Stimulated activated CD8-positive, alpha-beta memory T cell treated with anti-CD3 and anti-CD28 coated beads, Interleukin-15, amount 100 ng/mL, for 4 hours (primary cell): ENCODE measurements at regions not wholly inside any gene's neighbourhood (a gene's known extent, or its start where the extent isn't known, plus 50 kb on each side); places are given as distances from the start of the nearest gene placed in this dataset.
"Not testable (repeated sequence)": the region's sequence is repeated elsewhere in the genome, so short reads cannot be mapped to it uniquely, and the experiment has no call there.

ENCODE experiments used
- DNase-seq, 2 donors: peaks; one replicate each; pipeline ENCODE4 v3.0.0-alpha.2; 2020; ENCODE audit warnings: low read depth in 2 of 2

DNA sequence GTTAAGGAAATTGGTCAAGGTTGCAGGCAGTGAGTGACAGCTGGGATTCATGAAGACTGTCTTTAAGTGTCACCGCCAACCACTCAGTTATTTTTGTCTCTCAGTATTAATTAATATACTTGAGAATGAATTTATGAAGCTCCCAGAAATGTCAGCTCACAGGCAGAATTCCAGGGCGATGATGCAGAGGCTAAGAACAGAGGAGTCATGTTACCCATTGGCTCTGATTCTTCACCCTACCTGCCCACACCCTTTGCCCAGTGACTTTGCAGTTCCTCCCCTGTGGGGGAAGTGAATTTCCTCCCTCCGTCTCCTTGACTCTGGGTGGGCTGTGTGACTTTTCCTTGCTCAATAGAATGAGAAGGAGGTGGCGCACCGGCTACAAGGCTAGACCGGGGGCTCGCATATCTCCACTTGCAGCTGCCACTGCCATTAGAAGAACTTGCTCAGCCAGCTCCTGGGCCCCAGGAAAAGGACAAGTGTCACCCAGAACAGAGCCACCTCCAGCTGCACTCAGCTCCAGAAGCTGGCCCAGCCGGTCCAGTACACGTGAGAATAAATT is 157.1 kb upstream of the PRKCQ start:
- DNase-seq: no peak

DNA sequence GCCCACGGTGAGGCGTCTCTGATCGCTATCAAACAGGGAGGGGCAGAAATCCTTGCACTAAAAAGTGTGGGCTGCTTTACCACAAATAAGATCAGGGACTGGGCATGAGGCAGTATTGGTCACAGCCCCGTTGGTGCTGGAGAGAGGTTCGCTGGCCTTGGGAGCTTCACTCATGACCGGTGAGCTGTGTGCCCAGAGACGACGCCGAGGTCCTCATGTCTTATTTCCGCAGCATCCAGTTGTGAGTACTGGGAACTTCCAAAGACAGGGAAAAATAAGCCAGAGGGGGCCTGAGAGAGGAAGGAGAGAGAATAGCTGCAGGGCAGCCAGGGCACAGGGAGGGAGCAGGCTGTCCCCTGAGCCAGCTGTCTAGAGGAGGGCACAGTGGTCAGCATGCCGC is 154.2 kb upstream of the PRKCQ start:
- DNase-seq: no peak

GRCh38 chr10:6729861-6730344 is 149.8 kb upstream of the PRKCQ start:
- no peak for DNase-seq

GRCh38 chr10:6729071-6729774 is 149.1 kb upstream of the PRKCQ start:
- no peak for DNase-seq

DNA sequence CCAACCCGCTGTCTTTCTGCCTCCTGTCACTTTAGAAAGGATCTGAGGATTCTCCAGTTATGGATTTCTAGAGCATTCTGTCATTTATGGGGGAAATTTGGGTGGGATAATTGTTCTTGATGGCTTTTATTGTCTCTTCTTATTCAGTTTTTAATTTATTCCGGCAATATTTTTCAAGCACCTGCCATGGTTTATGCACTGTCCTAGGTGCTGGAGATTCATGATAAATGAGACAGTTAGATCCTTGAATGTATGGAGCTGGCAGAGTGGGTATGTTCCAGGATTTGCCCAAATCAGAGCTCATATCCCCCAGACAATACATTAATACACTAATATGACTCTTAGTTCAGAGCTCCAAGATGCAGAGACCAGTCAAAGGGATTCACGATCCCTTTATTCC is 146.8 kb upstream of the PRKCQ start:
- no peak for DNase-seq

GRCh38 chr10:6722616-6723004 is 142.5 kb upstream of the PRKCQ start:
- no peak for DNase-seq

DNA sequence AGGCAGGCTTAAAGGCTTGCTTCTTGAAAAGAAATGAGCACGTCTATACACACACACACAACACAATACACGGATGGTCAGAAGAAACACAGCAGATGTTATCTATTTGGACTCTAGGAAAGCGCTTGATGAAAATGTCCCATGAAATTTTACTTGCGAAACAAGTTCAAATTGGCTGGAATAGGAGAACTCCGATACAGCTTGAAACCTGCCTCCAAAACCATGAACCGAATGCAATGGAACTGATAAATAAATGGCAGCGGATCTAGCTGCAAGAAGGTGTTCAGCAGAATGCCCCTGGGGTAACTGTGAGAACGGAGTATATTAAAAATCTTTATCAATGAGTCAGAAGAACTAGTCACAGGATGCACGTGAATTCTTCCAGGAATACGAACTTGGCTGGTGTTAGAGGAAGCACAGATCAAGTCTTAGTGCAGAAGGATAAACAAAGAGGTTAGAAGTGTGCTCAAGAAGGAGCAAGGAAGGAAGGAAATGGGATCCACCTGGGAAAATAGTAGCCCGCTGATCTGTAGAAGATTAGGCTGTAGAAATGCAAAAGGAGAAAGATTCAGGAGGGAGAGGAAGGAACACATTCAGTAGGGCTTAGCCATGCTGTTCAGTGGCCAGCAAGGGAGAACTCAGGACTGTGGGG is 142.0 kb upstream of the PRKCQ start:
- no peak for DNase-seq

GRCh38 chr10:6721480-6721879 is 141.4 kb upstream of the PRKCQ start:
- DNase-seq: no peak

DNA sequence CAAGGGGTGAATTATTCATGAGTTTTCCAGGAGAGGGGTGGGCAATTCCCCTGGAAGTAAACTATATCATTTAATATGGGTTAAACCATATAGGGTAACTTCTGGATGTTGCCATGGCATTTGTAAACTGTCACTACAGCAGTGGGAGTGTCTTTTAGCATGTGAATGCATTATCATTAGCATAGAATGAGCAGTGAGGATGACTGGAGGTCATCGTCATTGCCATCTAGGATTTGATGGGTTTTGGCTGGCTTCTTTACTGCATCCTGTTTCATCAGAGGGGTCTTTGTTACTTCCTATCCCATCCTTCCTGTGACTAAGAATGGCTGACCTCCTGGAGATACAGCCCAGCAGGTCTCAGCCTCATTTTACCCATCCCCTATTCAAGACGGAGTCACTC is 139.5 kb upstream of the PRKCQ start:
- no peak for DNase-seq

DNA sequence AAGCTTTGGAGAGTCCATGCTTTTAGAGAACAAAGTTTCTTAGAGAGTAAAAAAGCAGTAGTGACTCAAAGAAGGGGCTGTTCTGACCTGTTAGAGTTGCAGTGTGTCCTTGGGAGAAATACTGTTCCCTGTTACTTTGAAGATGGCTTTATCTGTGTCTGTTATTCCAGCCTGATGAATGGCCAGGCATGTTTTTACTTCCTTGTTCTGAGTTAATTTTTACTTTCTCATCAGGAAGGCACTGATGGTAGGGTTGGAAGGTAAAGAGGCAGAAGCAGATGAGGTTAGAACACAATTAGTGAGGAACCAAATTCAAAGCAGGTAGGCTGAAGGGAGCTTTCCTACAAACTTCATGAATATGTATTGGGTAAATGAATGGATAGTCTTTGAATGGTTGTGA is 138.5 kb upstream of the PRKCQ start:
- DNase-seq: no peak

- no peak for DNase-seq
Observed at GRCh38 chr10:6716516-6716915, 136.4 kb upstream of the PRKCQ start.

DNA sequence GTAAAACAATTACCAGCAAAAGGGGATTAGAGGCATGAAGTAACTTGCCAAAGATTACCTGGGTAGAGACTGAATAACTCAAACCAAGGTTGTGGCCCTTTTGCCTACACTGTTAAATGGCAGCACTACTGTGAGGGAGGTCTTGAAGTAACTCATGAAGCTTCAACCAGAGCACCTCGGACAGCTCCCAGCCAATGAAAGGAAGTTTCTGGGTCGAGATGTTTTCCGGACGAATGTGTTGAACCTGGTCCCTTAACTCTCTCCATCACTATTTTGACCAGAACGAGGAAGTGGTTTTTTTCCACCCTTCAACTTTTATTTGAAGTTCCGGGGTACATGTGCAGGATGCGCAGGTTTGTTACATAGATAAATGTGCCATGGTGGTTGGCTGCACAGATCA is 133.6 kb upstream of the PRKCQ start:
- no peak for DNase-seq

GRCh38 chr10:6713120-6713519 is 133.0 kb upstream of the PRKCQ start:
- DNase-seq: no peak

GRCh38 chr10:6711881-6712280 is 131.8 kb upstream of the PRKCQ start:
- DNase-seq: no peak

DNA sequence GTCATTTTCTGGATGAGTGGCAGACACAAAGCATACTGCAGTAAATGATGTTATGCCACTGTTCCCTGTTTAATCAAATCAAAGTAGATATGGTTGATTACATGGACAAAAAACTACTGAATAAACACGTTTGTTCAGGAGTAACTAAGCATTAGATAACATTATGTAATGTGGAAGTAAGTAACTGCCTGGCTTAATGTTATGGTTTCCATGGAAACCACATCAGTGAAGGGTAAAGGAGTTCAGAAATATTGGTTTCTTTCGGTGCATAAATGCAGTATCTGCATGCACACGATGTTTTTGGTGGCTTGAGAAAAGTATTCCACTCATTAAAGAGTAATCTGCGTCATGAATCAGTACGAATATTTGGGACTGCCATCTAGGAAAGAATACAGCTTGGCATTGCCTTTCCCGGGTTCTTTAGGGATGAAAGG is 131.3 kb upstream of the PRKCQ start:
- no peak for DNase-seq

- no peak for DNase-seq
Observed at GRCh38 chr10:6707352-6707751, 127.3 kb upstream of the PRKCQ start.

DNA sequence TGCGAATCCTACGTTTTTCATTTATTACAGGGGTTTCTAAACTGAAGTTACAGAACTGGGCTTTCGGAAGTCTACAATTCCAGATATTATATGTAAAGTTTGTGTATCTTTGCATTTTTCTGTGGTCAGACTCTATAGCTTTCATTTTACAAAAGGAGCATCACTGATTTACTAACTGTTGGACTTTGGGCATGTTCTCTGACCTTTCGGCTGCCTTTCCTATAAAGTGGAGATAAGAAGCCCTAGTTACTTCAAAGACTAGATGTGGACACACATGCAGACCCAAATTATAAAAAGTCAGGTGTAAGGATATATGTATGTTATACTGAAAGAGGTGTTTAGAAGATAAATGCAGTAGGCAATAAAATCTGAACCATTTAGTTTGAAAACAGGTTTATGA is 126.6 kb upstream of the PRKCQ start:
- DNase-seq: no peak

DNA sequence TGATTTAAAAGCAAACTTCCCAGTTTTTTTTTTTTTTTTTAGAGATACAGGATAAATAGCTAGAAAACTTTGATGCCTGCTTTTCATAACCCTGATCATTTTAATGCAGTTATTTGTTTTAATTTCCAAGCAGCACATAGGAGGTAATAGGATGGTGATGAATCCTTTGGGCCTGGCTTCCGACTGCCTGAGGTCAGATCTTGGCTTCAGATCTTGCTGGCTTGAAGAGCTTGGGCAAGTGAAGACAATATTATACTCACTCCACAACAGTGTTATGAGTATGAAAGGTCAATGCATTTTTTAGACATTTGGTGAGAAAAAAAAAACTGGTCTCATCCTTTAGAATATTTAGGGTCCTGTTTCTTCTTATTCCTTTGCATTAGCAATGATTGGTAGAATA is 124.8 kb upstream of the PRKCQ start:
- DNase-seq: no peak

GRCh38 chr10:6702833-6703232 is 122.8 kb upstream of the PRKCQ start:
- not testable (repeated sequence) for DNase-seq

DNA sequence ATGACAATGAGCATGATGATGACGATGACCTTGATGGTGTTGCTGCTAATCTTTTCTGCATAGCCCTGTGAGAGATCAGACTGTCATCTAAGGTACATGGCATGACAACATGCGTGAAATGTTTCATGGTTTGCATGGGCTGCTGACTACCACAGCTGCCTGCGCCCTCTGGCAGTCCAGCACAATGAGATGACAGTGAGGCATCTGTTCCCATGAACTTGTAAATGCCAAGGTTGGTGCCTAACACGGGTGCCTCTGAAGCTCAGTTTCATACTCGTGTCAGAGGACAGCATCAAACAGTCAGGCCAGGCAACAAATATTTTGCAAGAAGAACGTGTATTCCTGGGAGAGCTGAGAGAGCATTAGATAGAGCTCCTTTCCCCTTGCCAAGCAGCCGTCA is 122.0 kb upstream of the PRKCQ start:
- DNase-seq: no peak

- no peak for DNase-seq
Observed at GRCh38 chr10:6701289-6701688, 121.2 kb upstream of the PRKCQ start.

- DNase-seq: no peak
Observed at GRCh38 chr10:6700066-6700465, 120.0 kb upstream of the PRKCQ start.

DNA sequence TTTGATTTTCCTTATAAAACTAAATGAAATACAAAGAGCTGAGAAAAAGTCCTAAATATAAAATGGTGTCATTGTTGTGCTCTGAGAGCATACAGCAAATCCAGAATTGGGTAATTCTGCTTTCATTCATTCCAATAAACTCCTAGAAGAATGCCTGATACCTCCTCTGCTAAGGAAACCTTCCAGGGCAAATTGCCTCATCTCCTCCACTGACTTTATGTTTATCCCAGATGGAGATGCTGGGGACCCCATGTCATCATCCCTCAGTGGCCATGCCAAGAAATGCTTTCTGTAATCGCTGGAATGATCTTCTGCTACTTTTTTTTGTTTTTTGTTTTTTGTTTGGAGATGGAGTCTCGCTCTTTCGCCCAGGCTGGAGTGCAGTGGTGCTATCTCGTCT is 119.3 kb upstream of the PRKCQ start:
- DNase-seq: no peak
